ENCODE measurements at regions not wholly inside any gene's neighbourhood (a gene's known extent, or its start where the extent isn't known, plus 50 kb on each side); places are given as distances from the start of the nearest gene placed in this dataset.

DNA sequence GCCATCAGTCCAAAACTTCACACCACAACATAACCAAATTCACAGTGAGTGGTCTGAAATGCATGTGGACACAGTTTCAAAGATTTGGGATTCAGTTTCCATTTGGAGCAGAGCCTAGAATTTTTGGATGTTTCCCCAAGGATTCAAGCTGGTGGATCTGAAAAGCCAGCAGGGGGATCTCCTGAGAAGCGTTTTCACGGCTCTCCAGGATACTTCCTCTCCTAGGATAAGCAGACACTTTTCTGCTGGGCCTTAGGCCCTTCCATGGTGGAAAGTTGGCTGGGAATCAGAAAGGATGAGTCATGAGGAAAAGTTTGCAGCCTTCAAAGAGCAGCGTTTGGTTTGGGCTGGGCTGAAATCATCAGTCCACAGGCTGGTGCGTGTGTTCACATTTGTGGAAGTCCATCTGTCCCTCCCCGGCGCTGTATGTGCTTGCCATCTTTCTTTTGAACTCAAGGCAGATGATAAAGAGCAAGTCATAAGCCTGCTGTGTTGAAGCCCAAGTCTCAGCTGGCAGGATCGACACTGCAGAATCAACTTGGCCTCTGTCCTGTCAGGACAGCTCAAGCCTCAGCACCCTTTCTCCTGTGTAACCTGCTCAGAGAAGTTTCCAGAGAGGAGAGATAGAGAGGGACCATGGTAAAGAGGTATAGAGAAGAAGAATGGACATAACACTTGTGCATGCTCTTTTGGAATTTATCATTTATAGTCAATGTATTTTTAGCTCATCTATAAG, 152.6 kb upstream of the MSX2 start:
- WGBS, 5 donors, result 55 to 72% (median 60%) methylated on average over 7 of the region's 7 CpGs
- no peak for DNase-seq
- no peak overlapping the region for H3K27ac ChIP-seq

DNA sequence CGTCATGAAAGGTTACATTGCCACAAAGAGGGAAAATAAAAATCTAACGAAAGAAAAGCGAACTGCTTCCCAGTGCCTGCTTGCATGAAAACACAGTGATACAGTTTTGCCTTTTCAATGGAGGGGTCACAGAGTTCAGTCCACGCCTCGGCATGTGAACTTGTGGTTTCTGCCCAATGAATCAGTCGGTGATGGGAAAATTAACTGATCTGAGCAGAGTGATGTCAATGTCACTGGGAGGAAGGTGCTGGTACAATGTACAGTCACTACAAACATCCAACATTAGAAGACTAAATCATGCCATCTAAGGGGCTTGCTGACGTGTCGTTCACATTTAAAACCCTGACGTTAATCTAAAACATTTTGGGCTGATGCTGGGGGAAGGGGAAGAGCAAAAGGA, 151.8 kb upstream of the MSX2 start:
- no peak overlapping the region for H3K27ac ChIP-seq
- no peak for DNase-seq
- H3K27me3 ChIP-seq (replicated peaks in 1 of 7), result peaks cover 0 to 5% (median 0%) of the 10 kb centered on the region in 7 donors
- intact Hi-C loops (cut with DNase I; ENCODE audit: low total_unique reads), result no loop called here
- H3K36me3 ChIP-seq, result no peaks in the 10 kb centered on the region
- TF ChIP-seq POLR2A (IDR thresholded peaks at IDR 0.05), result no peak
- WGBS, 5 donors, result 86 to 95% (median 89%) methylated on average over 9 of the region's 9 CpGs
- peaks cover 0 to 22% (median 0%) of the 10 kb centered on the region in 6 donors for H3K4me1 ChIP-seq
- H3K4me3 ChIP-seq, result no peak overlapping the region
- H3K9me3 ChIP-seq, result no peaks in the 10 kb centered on the region

More for the DNA sequence above, 152.6 kb upstream of the MSX2 start:
- Histone ChIP-seq H3K9me3 (no peaks in the 10 kb centered on the region), H3K4me3 (no peak overlapping the region), H3K27me3 (replicated peaks in 1 of 7) (peaks cover 0 to 1% (median 0%) of the 10 kb centered on the region in 7 donors), H3K36me3 (no peaks in the 10 kb centered on the region), H3K4me1 (peaks cover 0 to 22% (median 0%) of the 10 kb centered on the region in 6 donors)
- TF ChIP-seq POLR2A (IDR thresholded peaks at IDR 0.05), result no peak
- TF ChIP-seq POLR2AphosphoS5 (IDR thresholded peaks at IDR 0.05), result peak in 1 of 3 donors; percentile 39
- peak in 3 of 11 experiments; percentile 21 to 26 (median 21) for TF ChIP-seq CTCF (IDR thresholded peaks at IDR 0.05 in 8 of 11, conservative IDR thresholded peaks at IDR 0.05 in 3 of 11)
- intact Hi-C loops (cut with DNase I; ENCODE audit: low total_unique reads), result no loop called here

- Histone ChIP-seq H3K27ac (no peak overlapping the region), H3K36me3 (no peaks in the 10 kb centered on the region), H3K9me3 (no peaks in the 10 kb centered on the region), H3K4me3 (no peak overlapping the region), H3K27me3 (replicated peaks in 1 of 7) (peaks cover 0 to 5% (median 0%) of the 10 kb centered on the region in 7 donors), H3K4me1 (peaks cover 0 to 22% (median 0%) of the 10 kb centered on the region in 6 donors)
- DNase-seq, result no peak
- intact Hi-C loops (cut with DNase I; ENCODE audit: low total_unique reads), result no loop called here
- TF ChIP-seq POLR2AphosphoS5 (IDR thresholded peaks at IDR 0.05) (no peak), CTCF (IDR thresholded peaks at IDR 0.05 in 8 of 11, conservative IDR thresholded peaks at IDR 0.05 in 3 of 11) (no peak), POLR2A (IDR thresholded peaks at IDR 0.05) (no peak)
- 67 to 74% (median 70%) methylated on average over 14 of the region's 14 CpGs for WGBS, 5 donors
Observed at GRCh38 chr5:174573221-174573994, 151.0 kb upstream of the MSX2 start.

DNA sequence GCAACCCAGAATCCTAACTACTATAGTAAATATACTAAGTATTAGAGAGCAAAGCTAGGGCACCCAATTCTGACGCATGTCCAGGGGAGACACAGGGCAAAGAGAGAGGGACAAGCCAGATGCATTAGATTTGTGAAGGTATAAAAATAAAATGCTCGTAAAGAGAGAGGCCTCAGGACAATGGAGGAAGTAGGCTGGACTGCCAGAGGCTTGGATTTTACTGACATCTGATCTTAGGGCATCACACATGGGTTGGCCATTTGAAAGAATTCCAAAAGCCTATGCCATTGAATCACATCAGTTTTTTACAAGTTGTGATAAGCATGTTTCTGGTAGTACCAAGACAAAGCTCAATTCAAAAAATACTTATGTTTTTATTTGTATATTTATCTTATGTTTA, 149.3 kb upstream of the MSX2 start:
- intact Hi-C loops (cut with DNase I; ENCODE audit: low total_unique reads), result no loop called here
- no peak overlapping the region for H3K4me3 ChIP-seq
- no peaks in the 10 kb centered on the region for H3K9me3 ChIP-seq
- H3K27me3 ChIP-seq (replicated peaks in 1 of 7), result peaks cover 0 to 5% (median 0%) of the 10 kb centered on the region in 7 donors
- peaks cover 0 to 22% (median 0%) of the 10 kb centered on the region in 6 donors for H3K4me1 ChIP-seq
- no peaks in the 10 kb centered on the region for H3K36me3 ChIP-seq
- 61 to 75% (median 66%) methylated on average over 2 of the region's 2 CpGs for WGBS, 5 donors
- no peak overlapping the region for H3K27ac ChIP-seq
- no peak for DNase-seq
- TF ChIP-seq CTCF (IDR thresholded peaks at IDR 0.05 in 8 of 11, conservative IDR thresholded peaks at IDR 0.05 in 3 of 11) (no peak), POLR2AphosphoS5 (IDR thresholded peaks at IDR 0.05) (no peak), POLR2A (IDR thresholded peaks at IDR 0.05) (no peak)
